Gastroesophageal sphincter (tissue), 4 donors: ENCODE measurements at regions not wholly inside any gene's neighbourhood (a gene's known extent, or its start where the extent isn't known, plus 50 kb on each side); places are given as distances from the start of the nearest gene placed in this dataset.

ENCODE experiments used
- ATAC-seq: fragments of 150-250 bp; one replicate; pipeline ENCODE4 v1.9.1; 2016; ENCODE audit warnings: mild to moderate bottlenecking, moderate library complexity
- H3K27ac ChIP-seq, 4 donors: fragments of 200-600 bp; sonication (generic) in 3 of 4; 1 replicate in 3 of 4; 2 replicates in 1 of 4; pipeline ENCODE4 v1.5.1; 2016 to 2019
- H3K27me3 ChIP-seq: fragments of 200-600 bp; sonication (generic); one replicate; pipeline ENCODE4 v1.5.1; 2019
- H3K36me3 ChIP-seq, 2 donors: fragments of 200-600 bp; sonication (generic); one replicate each; pipeline ENCODE4 v1.5.1; 2019; ENCODE audit warnings: control low read depth in 1 of 2
- H3K4me1 ChIP-seq, 3 donors: fragments of 200-600 bp; sonication (generic); 1 replicate in 2 of 3; 2 replicates in 1 of 3; pipeline ENCODE4 v1.5.1; 2016 to 2019; ENCODE audit warnings: control low read depth in 2 of 3
- H3K4me3 ChIP-seq, 2 donors: fragments of 200-600 bp; sonication (generic); one replicate each; pipeline ENCODE4 v1.5.1; 2019; ENCODE audit warnings: mild to moderate bottlenecking in 1 of 2, moderate library complexity in 1 of 2
- H3K9me3 ChIP-seq, 3 donors: fragments of 200-600 bp; sonication (generic); one replicate each; pipeline ENCODE4 v1.5.1; 2017 to 2019; ENCODE audit warnings: control low read depth in 2 of 3
- EP300 ChIP-seq: sonication (generic); formaldehyde crosslinking; IDR thresholded peaks from one replicate; pipeline ENCODE4 v1.6.1; 2017; ENCODE audit warnings: antibody characterized with exemption, mild to moderate bottlenecking
- POLR2A ChIP-seq, 2 donors: fragments of 450-650 bp; IDR thresholded peaks; one replicate each; pipeline ENCODE4 v1.6.1; 2017; ENCODE audit warnings: antibody characterized with exemption in 2 of 2, mild to moderate bottlenecking in 2 of 2, moderate library complexity in 1 of 2
- POLR2AphosphoS5 ChIP-seq: sonication (generic); formaldehyde crosslinking; IDR thresholded peaks from one replicate; pipeline ENCODE4 v1.6.1; 2017; ENCODE audit warnings: antibody characterized with exemption
- WGBS, 2 donors: methylation state at CpG; one replicate each; pipeline ENCODE4 v1.1.5; 2018; ENCODE audit warnings: low coverage in 1 of 2; 5-methylcytosine and 5-hydroxymethylcytosine counted together
- TF ChIP-seq, protein P1 (sequence below), 4 experiments: fragments of 200-600 bp in 2 of 4; fragments of 450-650 bp in 2 of 4; sonication (generic) in 1 of 4; IDR thresholded peaks; one replicate each; pipeline ENCODE4 v1.5.1; 2017 to 2019; ENCODE audit warnings: antibody characterized with exemption in 4 of 4, mild to moderate bottlenecking in 2 of 4, moderate library complexity in 2 of 4

DNA sequence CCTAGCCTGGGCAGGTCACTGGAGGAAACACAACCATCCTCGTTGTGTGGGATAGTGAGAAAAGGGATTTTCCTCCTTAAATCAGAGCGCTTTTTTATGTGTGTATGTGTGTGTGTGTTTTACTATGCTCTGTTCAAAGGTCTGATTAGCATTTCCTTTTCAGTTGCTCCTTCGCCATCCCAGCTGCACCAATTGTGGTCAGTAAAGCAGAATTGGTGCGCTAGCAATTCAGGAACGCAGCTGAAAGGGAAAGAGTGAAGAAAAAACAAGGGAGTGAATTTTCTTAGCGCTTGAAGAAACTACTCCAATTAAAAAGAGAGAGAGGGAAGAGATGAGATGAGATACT lies 173.3 kb upstream of the PARP11 start:
- H3K27ac ChIP-seq = no peak overlapping the region
- ATAC-seq = no peak
- H3K4me3 ChIP-seq = no peak overlapping the region
- no peaks in the 10 kb centered on the region for H3K36me3 ChIP-seq
- no peak for TF ChIP-seq POLR2AphosphoS5
- TF ChIP-seq, protein P1, sequence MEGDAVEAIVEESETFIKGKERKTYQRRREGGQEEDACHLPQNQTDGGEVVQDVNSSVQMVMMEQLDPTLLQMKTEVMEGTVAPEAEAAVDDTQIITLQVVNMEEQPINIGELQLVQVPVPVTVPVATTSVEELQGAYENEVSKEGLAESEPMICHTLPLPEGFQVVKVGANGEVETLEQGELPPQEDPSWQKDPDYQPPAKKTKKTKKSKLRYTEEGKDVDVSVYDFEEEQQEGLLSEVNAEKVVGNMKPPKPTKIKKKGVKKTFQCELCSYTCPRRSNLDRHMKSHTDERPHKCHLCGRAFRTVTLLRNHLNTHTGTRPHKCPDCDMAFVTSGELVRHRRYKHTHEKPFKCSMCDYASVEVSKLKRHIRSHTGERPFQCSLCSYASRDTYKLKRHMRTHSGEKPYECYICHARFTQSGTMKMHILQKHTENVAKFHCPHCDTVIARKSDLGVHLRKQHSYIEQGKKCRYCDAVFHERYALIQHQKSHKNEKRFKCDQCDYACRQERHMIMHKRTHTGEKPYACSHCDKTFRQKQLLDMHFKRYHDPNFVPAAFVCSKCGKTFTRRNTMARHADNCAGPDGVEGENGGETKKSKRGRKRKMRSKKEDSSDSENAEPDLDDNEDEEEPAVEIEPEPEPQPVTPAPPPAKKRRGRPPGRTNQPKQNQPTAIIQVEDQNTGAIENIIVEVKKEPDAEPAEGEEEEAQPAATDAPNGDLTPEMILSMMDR (IDR thresholded peaks at IDR 0.05) = no peak
- no peaks in the 10 kb centered on the region for H3K4me1 ChIP-seq
- no peaks in the 10 kb centered on the region for H3K9me3 ChIP-seq
- WGBS, 2 donors = 68 to 77% methylated on average over 3 to 6 of the region's 6 CpGs
- peaks cover 3% of the 10 kb centered on the region for H3K27me3 ChIP-seq

DNA sequence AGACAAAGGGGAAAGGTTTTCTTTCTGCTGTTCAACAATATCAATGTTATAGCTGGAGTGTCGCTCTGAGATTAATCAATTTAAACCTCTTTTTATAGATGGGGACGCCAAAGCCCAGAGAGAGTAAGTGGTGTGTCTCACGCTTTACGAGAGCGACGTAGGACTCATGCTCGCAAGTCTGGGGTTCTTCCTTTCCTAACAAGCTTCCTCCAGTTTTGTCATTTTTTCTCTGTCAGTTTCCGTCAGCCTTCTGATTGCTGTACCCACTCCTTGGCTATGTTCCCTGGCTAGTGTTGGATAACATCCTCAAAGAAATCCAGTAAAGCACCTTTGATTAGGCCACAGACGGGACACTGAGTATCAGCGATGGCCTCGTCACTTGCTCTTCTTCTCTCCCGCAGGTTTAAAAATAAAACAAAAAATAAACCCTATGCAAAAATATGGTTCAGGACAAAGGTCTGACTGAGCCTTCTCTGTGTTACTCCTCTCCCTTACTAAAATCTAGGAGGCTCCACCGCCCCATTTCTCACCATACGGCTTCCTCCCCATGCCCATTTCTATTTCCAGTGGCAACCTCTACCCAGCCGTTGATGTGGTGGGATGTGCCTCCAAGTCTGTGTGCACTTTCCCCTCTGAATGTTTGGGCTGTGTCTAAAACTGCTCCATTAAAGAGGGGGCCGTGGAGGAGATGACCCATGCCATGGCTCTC lies 172.7 kb upstream of the PARP11 start:
- TF ChIP-seq EP300 = no peak
- TF ChIP-seq, protein P1 (IDR thresholded peaks at IDR 0.05) = no peak
- TF ChIP-seq POLR2AphosphoS5 = no peak
- TF ChIP-seq POLR2A (IDR thresholded peaks at IDR 0.05) = no peak
- ATAC-seq = no peak
- no peaks in the 10 kb centered on the region for H3K36me3 ChIP-seq
- 86 to 92% methylated on average over 10 to 15 of the region's 16 CpGs for WGBS, 2 donors
- no peak overlapping the region for H3K4me3 ChIP-seq
- H3K9me3 ChIP-seq = no peaks in the 10 kb centered on the region
- H3K27me3 ChIP-seq = peaks cover 3% of the 10 kb centered on the region
- H3K4me1 ChIP-seq = no peaks in the 10 kb centered on the region
- H3K27ac ChIP-seq = no peak overlapping the region

DNA sequence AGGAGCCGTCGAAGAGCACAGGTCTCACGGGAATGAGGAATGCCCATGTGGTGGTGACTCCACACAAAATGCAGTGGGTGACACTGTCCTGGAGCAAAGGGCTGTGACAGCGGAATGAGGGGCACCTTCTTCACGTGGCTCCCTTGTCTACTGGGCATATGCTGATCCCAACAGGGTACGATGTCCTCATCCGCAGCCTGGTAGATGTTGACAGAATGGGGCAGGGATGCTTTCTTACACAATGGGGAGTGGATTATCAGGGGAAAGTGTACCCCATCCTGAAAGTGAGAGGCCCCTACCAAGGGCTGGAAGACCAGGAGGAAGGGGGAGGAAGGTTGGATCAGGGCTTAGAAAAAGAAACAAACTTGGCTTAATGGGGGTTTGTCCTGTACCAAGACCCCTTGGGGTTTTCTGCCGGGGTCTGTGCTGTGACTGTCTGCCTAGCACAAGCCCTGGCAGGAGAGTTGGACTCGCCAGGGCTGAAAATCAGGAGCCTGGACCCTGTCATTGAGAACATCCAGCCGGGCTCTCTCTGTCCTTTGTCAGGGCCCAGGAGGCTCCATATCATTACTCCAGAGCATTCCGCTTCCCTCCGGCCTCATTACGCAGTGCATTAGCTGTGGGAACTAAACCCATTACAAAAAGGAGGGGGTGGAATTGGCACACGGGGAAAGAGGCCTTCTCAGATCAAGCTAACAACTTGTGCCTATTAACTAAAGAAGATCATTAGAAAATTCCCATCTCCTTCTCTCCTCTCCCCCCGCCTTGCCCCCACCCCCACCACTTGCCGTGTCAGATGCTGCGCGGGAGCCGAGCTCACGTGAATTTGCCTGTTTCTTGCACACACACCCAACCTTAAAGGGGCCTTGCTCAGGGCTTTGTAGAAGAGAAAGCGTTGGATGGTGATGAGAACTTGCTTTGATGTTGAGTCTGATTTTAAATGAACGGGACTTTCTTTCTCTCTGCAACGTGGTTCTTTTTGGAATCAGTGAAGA lies 171.8 kb upstream of the PARP11 start:
- no peak overlapping the region for H3K27ac ChIP-seq
- no peaks in the 10 kb centered on the region for H3K36me3 ChIP-seq
- H3K4me3 ChIP-seq = no peak overlapping the region
- WGBS, 2 donors = 65% methylated on average over 18 of the region's 23 CpGs; no CpG with 5 or more reads in 1 of the 2 donors
- TF ChIP-seq, protein P1 (IDR thresholded peaks at IDR 0.05) = no peak
- TF ChIP-seq POLR2AphosphoS5 = no peak
- no peak for TF ChIP-seq POLR2A (IDR thresholded peaks at IDR 0.05)
- TF ChIP-seq EP300 = no peak
- H3K27me3 ChIP-seq = peaks cover 3% of the 10 kb centered on the region
- no peaks in the 10 kb centered on the region for H3K9me3 ChIP-seq
- no peak for ATAC-seq
- no peaks in the 10 kb centered on the region for H3K4me1 ChIP-seq

DNA sequence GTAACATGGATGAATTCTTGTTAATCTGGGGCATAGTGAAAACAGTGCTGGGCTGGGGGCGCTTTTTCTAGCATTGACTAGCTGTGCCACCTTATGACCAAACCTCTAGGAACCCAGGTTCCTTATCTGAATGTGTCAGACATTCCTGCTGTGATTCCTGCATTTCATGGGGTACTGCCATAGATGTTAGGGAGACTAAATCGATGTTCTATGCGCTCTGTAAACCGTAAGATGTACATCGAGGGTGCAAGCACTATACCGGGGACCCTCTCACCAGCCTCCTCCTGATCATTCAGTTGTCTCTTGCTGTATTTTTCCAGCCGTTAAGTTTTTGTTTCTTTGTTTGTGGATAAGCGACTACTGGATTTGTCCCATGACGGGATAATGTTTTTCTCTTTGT lies 170.9 kb upstream of the PARP11 start:
- WGBS, 2 donors = 85 to 93% methylated on average over 5 to 9 of the region's 9 CpGs
- Histone ChIP-seq H3K36me3 (no peaks in the 10 kb centered on the region), H3K9me3 (no peaks in the 10 kb centered on the region), H3K27me3 (peaks cover 3% of the 10 kb centered on the region), H3K4me1 (no peaks in the 10 kb centered on the region), H3K27ac (no peak overlapping the region), H3K4me3 (no peak overlapping the region)
- no peak for ATAC-seq
- TF ChIP-seq POLR2AphosphoS5 = no peak
- TF ChIP-seq, protein P1 (IDR thresholded peaks at IDR 0.05) = no peak
- TF ChIP-seq POLR2A (IDR thresholded peaks at IDR 0.05) = no peak
- no peak for TF ChIP-seq EP300
